Neural crest cell (in vitro differentiated cells): ENCODE measurements at regions not wholly inside any gene's neighbourhood (a gene's known extent, or its start where the extent isn't known, plus 50 kb on each side); places are given as distances from the start of the nearest gene placed in this dataset.
"Not testable (repeated sequence)": the region's sequence is repeated elsewhere in the genome, so short reads cannot be mapped to it uniquely, and the experiment has no call there.

Experiments used
- DNase-seq: peaks from one replicate; pipeline ENCODE4 v3.0.0; 2021; ENCODE audit warnings: low read depth, mixed read lengths, low spot score
- H3K27ac Mint-ChIP-seq: one replicate; pipeline ENCODE4 v1.8.0; 2021; ENCODE audit warnings: mild to moderate bottlenecking, mixed read lengths; ENCODE audit not compliant: unreplicated experiment
- H3K27me3 Mint-ChIP-seq: 2 replicates; pipeline ENCODE4 v1.8.0; 2021; ENCODE audit warnings: low read depth, mild to moderate bottlenecking, mixed read lengths
- H3K36me3 Mint-ChIP-seq: 2 replicates; pipeline ENCODE4 v1.8.0; 2021; ENCODE audit warnings: low read depth, mild to moderate bottlenecking, mixed read lengths
- H3K4me1 Mint-ChIP-seq: 2 replicates; pipeline ENCODE4 v1.8.0; 2021; ENCODE audit warnings: mixed read lengths
- H3K4me3 Mint-ChIP-seq: one replicate; pipeline ENCODE4 v1.8.0; 2021; ENCODE audit warnings: mild to moderate bottlenecking, mixed read lengths
- H3K9me3 Mint-ChIP-seq: 2 replicates; pipeline ENCODE4 v1.8.0; 2021; ENCODE audit warnings: mixed read lengths
- TF ChIP-seq, protein P1 (sequence below): fragments of 200-600 bp; sonication (generic); conservative IDR thresholded peaks from 2 replicates; pipeline ENCODE4 v1.5.0; 2021; ENCODE audit warnings: antibody characterized with exemption, mild to moderate bottlenecking

DNA sequence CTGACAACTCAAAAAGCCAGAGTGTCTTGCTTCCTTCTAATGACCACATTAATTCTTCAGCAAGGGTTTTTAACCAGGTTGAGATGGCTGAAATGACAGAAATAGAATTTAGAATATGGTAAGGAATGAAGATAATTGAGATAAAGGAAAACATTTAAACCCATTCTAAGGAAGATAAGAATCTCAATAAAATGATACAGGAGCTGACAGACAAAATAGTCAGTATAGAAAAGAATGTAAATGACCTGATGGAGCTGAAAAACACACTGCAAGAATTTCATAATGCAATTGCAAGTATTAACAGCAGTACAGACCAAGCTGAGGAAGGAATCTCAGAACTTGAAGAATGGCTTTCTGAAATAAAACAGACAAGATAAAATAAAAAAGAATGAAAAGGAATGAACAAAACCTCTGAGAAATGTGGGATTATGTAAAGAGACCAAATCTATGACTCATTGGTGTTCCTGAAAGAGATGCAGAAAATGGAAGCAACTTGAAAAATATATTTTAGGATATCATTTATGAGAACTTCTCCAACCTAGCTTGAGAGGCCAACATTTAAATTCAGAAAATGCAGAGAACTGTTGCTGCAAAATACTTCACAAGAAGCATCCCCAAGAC, 87.1 kb downstream of the SAMD9 start:
- Mint-ChIP-seq H3K4me3 (no peak overlapping the region), H3K27me3 (peaks cover 7% of the 10 kb centered on the region), H3K9me3 (peaks cover 10% of the 10 kb centered on the region), H3K36me3 (no peaks in the 10 kb centered on the region), H3K4me1 (no peaks in the 10 kb centered on the region), H3K27ac (no peak overlapping the region)
- TF ChIP-seq, protein P1, sequence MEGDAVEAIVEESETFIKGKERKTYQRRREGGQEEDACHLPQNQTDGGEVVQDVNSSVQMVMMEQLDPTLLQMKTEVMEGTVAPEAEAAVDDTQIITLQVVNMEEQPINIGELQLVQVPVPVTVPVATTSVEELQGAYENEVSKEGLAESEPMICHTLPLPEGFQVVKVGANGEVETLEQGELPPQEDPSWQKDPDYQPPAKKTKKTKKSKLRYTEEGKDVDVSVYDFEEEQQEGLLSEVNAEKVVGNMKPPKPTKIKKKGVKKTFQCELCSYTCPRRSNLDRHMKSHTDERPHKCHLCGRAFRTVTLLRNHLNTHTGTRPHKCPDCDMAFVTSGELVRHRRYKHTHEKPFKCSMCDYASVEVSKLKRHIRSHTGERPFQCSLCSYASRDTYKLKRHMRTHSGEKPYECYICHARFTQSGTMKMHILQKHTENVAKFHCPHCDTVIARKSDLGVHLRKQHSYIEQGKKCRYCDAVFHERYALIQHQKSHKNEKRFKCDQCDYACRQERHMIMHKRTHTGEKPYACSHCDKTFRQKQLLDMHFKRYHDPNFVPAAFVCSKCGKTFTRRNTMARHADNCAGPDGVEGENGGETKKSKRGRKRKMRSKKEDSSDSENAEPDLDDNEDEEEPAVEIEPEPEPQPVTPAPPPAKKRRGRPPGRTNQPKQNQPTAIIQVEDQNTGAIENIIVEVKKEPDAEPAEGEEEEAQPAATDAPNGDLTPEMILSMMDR: no peak
- no peak for DNase-seq

DNA sequence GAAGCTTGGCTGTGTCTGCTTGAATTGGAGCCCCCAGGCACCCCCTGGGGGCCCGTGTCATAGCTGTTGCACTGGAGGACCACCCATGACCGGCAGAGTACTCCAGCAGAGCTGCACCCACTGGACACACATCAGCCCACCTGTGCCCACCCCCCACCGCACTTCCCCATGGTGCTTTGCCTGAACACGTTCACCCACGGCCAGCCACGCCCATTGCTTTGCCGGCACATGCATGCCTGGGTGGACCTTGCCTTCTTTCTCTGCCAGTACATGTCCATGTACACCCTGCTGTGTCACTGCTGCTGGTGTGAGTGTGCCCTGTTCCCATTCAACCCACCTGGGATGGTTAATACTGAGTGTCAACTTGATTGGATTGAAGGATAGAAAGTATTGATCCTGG, 88.7 kb downstream of the SAMD9 start:
- TF ChIP-seq, protein P1: no peak
- Mint-ChIP-seq H3K4me3 (no peak overlapping the region), H3K36me3 (no peaks in the 10 kb centered on the region), H3K9me3 (peaks cover 7% of the 10 kb centered on the region), H3K27ac (no peak overlapping the region), H3K4me1 (no peaks in the 10 kb centered on the region), H3K27me3 (peaks cover 4% of the 10 kb centered on the region)
- DNase-seq: no peak

DNA sequence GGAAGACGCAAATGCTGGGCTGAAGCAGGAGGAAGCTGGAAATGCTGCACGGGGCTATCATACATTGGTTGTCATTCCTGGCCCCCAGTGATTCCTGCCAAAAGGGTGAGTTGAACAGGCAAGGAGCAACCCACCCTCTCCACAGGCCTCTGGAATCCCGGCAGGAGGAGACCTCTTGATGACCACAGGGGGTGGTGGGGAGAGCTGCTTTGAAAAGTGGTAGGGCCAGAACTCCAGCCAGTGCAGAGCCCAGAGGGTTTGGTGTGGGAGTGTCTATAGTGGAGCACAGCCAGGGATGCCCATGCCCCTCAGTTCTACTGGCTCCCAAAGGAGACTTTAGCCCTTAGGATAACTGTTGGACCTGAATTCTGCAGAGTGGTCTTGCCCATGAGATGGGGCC, 89.2 kb downstream of the SAMD9 start:
- Mint-ChIP-seq H3K27me3 (peaks cover 4% of the 10 kb centered on the region), H3K4me1 (no peaks in the 10 kb centered on the region), H3K27ac (no peak overlapping the region), H3K4me3 (no peak overlapping the region), H3K9me3 (peaks cover 7% of the 10 kb centered on the region), H3K36me3 (no peaks in the 10 kb centered on the region)
- DNase-seq: no peak
- TF ChIP-seq, protein P1: no peak

DNA sequence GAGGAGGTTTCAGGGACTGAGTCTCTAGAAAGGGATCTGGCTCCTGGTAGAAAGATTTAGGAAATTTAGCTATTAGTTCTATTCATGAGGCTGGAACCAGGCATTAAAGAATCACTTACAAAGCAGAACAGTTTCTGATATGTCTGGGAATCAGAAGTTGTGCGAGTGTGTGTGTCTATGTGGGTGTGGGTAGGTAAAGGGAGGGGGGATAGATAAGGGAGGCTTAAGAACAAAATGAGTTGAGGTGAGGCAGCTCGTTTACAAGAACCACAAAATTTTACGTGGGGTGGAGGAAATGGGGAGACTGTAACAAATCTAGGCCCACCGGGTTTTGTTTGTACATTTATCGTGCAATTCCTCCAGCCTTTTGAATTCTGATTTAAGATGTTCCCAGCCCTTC, 90.7 kb downstream of the SAMD9 start:
- Mint-ChIP-seq H3K4me3 (no peak overlapping the region), H3K36me3 (no peaks in the 10 kb centered on the region), H3K9me3 (peaks cover 4% of the 10 kb centered on the region), H3K27me3 (no peaks in the 10 kb centered on the region), H3K27ac (no peak overlapping the region), H3K4me1 (no peaks in the 10 kb centered on the region)
- no peak for DNase-seq
- TF ChIP-seq, protein P1: no peak

DNA sequence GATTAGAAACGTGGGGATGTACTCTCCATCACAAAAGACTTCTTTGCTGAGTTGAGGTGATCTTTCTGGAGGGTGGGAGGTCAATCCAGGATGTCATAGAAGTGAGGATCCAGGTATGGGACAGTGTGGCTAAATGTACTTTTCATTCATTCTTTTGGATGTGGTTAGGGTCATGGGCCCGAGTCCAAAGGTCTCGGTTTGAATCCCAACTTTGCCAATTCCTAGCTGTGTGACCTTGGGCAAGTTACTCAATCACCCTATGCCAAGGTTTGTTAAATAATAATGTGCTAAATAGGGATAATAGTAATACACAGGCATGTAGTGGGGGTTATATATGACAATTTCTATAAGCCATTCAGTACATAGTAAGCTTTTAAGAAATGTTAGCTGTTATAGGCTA, 91.4 kb downstream of the SAMD9 start:
- H3K27ac Mint-ChIP-seq: no peak overlapping the region
- no peak overlapping the region for H3K4me3 Mint-ChIP-seq
- no peaks in the 10 kb centered on the region for H3K27me3 Mint-ChIP-seq
- no peaks in the 10 kb centered on the region for H3K4me1 Mint-ChIP-seq
- H3K9me3 Mint-ChIP-seq: no peaks in the 10 kb centered on the region
- no peak for DNase-seq
- TF ChIP-seq, protein P1: no peak
- H3K36me3 Mint-ChIP-seq: no peaks in the 10 kb centered on the region

DNA sequence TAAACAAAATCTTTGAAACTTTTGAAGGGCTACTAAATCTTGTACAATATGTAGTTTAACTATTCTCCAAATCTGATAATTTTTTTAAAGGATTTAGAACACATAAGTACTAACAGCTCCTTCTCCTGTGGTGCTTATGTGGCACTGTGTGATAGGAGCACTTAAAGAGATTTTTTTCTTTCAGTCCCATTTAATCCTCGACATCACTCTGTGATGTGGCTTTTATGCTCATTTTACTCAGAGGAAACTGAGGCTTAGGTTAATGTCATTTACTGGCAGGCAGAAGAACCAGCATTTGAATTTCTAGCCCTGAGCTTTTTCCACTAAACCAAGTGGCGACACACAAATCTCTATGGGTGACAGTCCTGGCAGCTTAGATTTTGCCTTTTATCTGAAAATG, 92.4 kb downstream of the SAMD9 start:
- Mint-ChIP-seq H3K9me3 (no peaks in the 10 kb centered on the region), H3K27ac (no peak overlapping the region), H3K4me1 (no peaks in the 10 kb centered on the region), H3K27me3 (no peaks in the 10 kb centered on the region), H3K4me3 (no peak overlapping the region), H3K36me3 (no peaks in the 10 kb centered on the region)
- DNase-seq: no peak
- TF ChIP-seq, protein P1: no peak

DNA sequence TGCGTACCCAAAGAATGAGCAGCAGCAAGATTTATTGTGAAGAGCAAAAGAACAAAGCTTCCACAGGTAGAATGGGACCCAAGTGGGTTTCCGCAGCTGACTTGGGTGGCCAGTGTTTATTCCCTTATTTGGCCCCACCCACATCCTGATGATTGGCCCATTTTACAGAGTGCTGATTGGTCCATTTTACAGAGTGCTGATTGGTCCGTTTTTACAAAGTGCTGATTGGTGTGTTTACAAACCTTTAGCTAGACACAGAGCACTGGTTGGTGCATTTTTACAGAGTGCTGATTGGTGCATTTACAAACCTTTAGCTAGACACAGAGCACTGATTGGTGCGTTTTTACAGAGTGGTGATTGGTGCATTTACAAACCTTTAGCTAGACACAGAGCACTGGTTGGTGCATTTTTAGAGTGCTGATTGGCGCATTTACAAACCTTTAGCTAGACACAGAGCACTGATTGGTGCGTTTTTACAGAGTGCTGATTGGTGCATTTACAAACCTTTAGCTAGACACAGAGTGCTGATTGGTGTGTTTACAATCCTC, 94.8 kb downstream of the SAMD9 start:
- not testable (repeated sequence) for H3K4me1 Mint-ChIP-seq, H3K9me3 Mint-ChIP-seq, H3K36me3 Mint-ChIP-seq, H3K27ac Mint-ChIP-seq, H3K27me3 Mint-ChIP-seq, H3K4me3 Mint-ChIP-seq, DNase-seq
